ENCODE measurements at regions not wholly inside any gene's neighbourhood (a gene's known extent, or its start where the extent isn't known, plus 50 kb on each side); places are given as distances from the start of the nearest gene placed in this dataset.

DNA sequence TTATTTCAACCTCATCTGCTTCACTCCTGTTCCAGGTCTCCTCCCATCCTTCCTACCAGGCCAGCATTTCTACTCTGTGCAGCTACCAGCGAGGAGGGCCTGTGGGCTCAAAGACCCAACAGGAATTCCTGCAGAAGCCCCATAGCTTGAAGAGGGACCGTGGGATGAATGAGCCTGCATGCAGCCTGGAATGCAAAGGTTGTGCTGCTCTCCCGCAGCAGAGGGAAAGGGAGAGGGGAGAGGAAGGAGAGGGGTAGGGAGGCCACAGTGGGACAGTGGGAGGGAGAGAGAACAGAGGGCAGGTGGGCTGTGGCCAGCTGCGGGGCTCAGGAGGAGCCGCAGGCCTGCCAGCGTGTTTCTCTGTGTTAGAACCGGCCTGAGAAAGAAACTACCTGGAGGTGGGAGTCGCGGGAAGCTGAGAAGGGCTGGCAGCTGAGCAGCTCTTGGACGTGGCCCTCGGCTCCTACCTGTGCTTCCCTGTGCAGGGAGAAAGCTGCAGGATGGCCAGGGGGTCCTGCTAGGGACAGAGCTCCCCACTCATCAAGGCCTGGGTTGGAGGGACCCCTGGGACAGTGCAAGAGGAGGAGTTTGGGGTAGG is 66.1 kb upstream of the MLN start:
- no peak for DNase-seq (ENCODE audit: extremely low read depth in 1 of 2, low read depth in 1 of 2)

DNA sequence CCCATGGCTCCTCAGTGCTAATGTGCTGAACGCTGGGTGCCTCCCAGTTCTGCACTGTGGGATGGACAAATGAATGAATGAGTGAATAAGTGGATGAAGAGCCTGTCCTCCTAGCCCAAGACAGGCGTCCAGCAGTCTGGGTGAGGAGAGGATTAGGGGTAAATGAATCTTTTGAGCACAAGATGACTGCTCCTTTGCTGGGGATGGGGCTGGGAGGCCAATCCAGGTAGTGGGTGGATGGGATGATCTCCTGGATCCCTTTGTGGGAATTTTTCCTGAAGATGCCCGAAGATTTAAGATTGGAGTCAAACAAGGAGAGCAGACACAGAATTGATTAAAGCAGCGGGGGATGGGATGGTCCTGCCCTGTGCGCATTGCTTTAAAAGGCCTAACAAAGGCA is 65.3 kb upstream of the MLN start:
- no peak for DNase-seq (ENCODE audit: extremely low read depth in 1 of 2, low read depth in 1 of 2)

- DNase-seq (ENCODE audit: extremely low read depth in 1 of 2, low read depth in 1 of 2): no peak
These were observed 64.3 kb upstream of the MLN start for GRCh38 chr6:33868141-33868540.

GRCh38 chr6:33865478-33866077 is 61.8 kb upstream of the MLN start:
- no peak for DNase-seq (ENCODE audit: extremely low read depth in 1 of 2, low read depth in 1 of 2)

DNA sequence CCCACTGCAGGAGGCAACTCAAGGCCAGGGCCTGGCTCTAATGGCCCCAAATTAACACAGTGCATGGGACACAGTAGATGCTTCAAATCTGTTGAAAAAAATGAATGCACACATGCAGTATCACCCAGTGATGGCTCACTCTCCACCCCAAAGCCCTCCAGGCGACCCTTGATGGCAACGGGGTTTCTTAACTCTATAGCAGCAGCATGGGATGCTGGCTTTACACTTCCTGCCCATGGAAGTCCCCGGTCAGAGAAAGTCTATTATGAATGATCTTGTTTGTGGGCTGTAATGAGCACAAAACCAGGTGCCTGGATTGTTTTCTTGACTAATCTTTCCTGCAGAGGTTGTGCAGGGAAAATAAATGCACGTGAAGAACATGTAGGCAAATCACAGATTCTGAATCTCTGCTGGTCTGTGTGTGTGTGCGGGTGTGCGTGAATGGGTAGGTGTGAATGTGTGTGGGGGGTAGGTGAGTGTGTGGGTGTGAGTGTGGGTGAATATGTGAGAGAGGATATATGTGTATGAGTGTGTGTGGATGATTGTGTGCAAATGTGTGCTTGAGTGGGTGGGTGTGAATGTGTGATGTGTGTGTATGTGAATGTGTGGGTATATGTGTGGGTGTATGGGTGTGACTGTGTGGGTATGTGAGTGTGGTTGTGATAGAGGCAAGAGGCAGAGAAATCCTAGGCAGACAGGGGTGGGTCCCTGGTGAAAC is 60.1 kb upstream of the MLN start:
- no peak for DNase-seq (ENCODE audit: extremely low read depth in 1 of 2, low read depth in 1 of 2)

GRCh38 chr6:33863084-33863483 is 59.3 kb upstream of the MLN start:
- DNase-seq (ENCODE audit: extremely low read depth in 1 of 2, low read depth in 1 of 2): no peak

- DNase-seq (ENCODE audit: extremely low read depth in 1 of 2, low read depth in 1 of 2): no peak
These were observed 58.7 kb upstream of the MLN start for GRCh38 chr6:33862536-33862935.

- no peak for DNase-seq (ENCODE audit: extremely low read depth in 1 of 2, low read depth in 1 of 2)
These were observed 57.9 kb upstream of the MLN start for GRCh38 chr6:33861722-33862121.

- DNase-seq (ENCODE audit: extremely low read depth in 1 of 2, low read depth in 1 of 2): no peak
These were observed 57.1 kb upstream of the MLN start for GRCh38 chr6:33860706-33861474.

- DNase-seq (ENCODE audit: extremely low read depth in 1 of 2, low read depth in 1 of 2): no peak
These were observed 56.2 kb upstream of the MLN start for GRCh38 chr6:33860006-33860405.

GRCh38 chr6:33858804-33859505 is 55.2 kb upstream of the MLN start:
- no peak for DNase-seq (ENCODE audit: extremely low read depth in 1 of 2, low read depth in 1 of 2)

DNA sequence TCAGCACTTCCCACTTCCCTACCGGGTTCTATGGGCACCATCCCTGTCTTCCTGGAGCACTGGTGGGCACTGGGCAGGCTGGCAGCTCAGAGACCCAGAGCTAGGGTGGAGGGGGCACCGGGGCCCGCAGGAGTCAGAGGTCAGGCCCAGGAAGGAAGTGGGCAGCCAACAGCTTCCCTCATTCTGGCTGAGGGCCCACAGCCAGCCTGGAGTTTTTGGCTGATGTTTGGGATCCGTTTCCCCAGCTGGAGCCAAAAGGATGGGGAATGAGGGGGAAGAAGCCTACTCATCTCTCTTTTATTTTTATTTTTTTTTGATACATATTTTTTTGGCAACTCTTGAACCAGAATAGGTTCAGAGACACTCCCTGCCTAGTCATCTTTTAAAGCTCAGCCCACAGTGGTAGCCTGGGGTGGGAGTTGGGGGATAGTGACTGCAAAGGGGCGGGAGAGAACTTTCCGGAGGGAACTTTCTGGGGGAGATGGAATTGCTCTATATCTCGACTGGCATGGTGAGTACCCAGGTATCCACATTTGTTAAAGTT is 54.2 kb upstream of the MLN start:
- DNase-seq (ENCODE audit: extremely low read depth in 1 of 2, low read depth in 1 of 2): no peak

DNA sequence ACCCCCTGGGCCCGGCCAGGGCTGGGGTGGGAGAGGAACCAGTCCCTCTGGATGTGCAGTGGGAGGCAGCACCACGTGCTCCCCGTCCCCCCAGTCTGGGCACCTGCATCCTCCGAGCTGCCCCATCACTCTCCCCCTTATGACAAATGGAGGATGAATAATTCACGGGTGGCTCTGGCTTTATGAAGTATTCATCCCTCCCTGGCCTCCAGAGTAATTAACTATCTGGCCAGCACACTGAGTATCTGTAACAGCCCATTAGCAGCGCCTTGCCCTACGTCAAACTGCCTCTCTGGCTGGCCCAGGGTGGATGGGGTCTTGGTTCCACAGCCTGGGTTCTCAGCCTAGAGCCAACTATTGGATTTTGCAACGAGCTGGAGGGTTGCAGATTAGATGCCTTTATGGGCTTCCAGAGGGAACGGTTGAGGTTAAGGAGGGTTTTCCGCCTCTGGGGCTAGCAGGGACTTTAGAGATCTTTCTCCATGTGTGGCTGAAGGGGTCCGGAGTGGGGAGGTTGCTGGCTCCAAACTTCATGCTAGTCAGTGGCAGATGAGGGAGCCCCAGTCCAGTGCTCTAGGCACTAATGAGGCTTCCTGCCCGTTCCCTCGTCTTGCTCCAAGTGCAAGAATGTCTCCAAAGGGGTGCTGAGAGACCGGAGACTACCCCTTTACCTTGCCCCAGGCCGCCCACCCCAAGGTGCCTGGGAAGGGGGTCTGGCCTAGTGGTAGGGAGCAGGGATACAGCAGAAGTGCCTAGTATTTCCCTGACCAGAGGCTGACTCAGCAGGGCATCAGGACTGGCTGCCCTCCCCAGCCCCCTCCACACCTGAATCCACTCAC is 53.5 kb upstream of the MLN start:
- no peak for DNase-seq (ENCODE audit: extremely low read depth in 1 of 2, low read depth in 1 of 2)

DNA sequence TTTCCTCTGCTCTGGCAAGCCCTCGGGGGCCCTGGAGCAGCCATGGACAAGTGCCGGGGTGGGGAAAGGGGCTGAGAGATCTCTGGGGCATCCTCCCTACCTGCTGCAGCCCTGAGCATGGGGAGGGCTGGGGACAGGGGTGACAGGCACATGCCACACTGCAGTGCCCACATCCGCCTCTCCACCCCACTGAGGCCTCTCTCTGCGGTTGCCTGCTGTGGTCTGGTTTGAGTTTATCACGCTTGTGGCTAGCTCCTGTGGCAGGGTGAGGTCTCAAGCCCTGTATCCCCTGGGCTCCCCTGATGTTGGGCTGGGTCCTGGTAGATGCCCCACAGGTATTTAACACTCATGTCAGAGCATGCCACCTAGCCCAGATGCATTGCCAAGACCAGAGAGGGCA is 52.9 kb upstream of the MLN start:
- DNase-seq (ENCODE audit: extremely low read depth in 1 of 2, low read depth in 1 of 2): peak; percentile 31 to 37

- DNase-seq (ENCODE audit: extremely low read depth in 1 of 2, low read depth in 1 of 2): no peak
These were observed 52.3 kb upstream of the MLN start for GRCh38 chr6:33856031-33856590.

- DNase-seq (ENCODE audit: extremely low read depth in 1 of 2, low read depth in 1 of 2): no peak
These were observed 50.8 kb upstream of the MLN start for GRCh38 chr6:33854572-33855030.

DNA sequence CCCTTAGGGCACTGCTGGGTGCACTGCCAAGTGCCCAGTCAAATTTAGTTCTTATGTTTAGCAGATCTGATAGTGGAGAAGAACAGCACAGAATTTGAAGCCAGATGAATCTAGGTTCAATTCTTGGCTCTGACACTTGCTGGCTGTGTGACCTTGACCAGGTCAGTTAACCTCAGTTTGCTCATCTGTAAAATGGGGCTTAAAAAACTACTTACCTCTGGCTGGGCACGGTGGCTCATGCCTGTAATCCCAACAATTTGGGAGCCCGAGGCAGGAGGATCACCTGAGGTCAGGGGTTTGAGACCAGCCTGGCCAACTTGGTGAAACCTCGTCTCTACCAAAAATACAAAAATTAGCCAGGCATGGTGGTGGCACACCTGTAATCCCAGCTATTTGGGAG is 49.9 kb upstream of the MLN start:
- no peak for DNase-seq (ENCODE audit: extremely low read depth in 1 of 2, low read depth in 1 of 2)
